Hippocampal formation (tissue), 2 donors: ENCODE measurements at regions not wholly inside any gene's neighbourhood (a gene's known extent, or its start where the extent isn't known, plus 50 kb on each side); places are given as distances from the start of the nearest gene placed in this dataset.
"Not testable (repeated sequence)": the region's sequence is repeated elsewhere in the genome, so short reads cannot be mapped to it uniquely, and the experiment has no call there.

Experiments
- DNase-seq, 2 donors: peaks; one replicate each; lab custom pipeline; 2025; lab: John Stamatoyannopoulos, UW

GRCh38 chr10:11403646-11404045 is 207.8 kb downstream of the USP6NL start:
- not testable (repeated sequence) for DNase-seq

- no peak for DNase-seq
These were observed 208.3 kb downstream of the USP6NL start for GRCh38 chr10:11403116-11403515.

- no peak for DNase-seq
These were observed 209.1 kb downstream of the USP6NL start for GRCh38 chr10:11402392-11402791.

GRCh38 chr10:11401264-11402235 is 209.9 kb downstream of the USP6NL start:
- no peak for DNase-seq

GRCh38 chr10:11397980-11398580 is 213.4 kb downstream of the USP6NL start:
- peak in 1 of 2 donors; percentile 23 for DNase-seq

GRCh38 chr10:11397077-11397965 is 214.1 kb downstream of the USP6NL start:
- no peak for DNase-seq

GRCh38 chr10:11396311-11396955 is 215.0 kb downstream of the USP6NL start:
- DNase-seq, result no peak

GRCh38 chr10:11395581-11396310 is 215.7 kb downstream of the USP6NL start:
- DNase-seq, result no peak

- no peak for DNase-seq
These were observed 216.3 kb downstream of the USP6NL start for GRCh38 chr10:11395161-11395560.

- DNase-seq, result no peak
These were observed 217.6 kb downstream of the USP6NL start for GRCh38 chr10:11393858-11394257.

- DNase-seq, result no peak
These were observed 218.7 kb downstream of the USP6NL start for GRCh38 chr10:11392776-11393175.

- DNase-seq, result no peak
These were observed 222.5 kb downstream of the USP6NL start for GRCh38 chr10:11388996-11389395.

GRCh38 chr10:11387551-11388222 is 223.8 kb downstream of the USP6NL start:
- DNase-seq, result no peak

- no peak for DNase-seq
These were observed 224.4 kb downstream of the USP6NL start for GRCh38 chr10:11387044-11387443.
